ENCODE measurements at regions not wholly inside any gene's neighbourhood (a gene's known extent, or its start where the extent isn't known, plus 50 kb on each side); places are given as distances from the start of the nearest gene placed in this dataset.

DNA sequence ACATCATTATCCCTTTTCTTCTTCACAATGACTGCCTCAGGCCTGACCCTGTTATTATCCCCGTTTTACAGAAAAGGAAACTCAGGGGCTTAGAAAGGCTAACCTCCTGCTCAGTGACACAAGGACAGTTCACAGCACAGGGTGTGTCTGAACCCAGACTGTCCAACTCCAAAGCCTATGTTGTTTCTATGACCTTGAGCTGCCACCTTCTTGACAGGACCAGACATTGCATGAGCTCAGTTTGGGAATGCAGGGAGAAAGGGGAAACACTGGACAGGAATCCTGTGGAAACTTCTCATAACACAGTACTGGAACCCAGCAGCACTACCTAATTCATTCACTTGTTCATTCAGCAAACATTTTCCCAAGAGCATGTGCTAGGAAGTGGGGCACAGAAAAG, 472.8 kb downstream of the CDK5RAP2 start:
- no peaks in the 10 kb centered on the region for H3K27me3 ChIP-seq
- H3K27ac ChIP-seq, result no peak overlapping the region
- no peaks in the 10 kb centered on the region for H3K9me3 ChIP-seq
- no peaks in the 10 kb centered on the region for H3K36me3 ChIP-seq (replicated peaks in 1 of 2; ENCODE audit: insufficient read depth in 1 of 2, low read depth in 2 of 2)
- TF ChIP-seq, protein P1, sequence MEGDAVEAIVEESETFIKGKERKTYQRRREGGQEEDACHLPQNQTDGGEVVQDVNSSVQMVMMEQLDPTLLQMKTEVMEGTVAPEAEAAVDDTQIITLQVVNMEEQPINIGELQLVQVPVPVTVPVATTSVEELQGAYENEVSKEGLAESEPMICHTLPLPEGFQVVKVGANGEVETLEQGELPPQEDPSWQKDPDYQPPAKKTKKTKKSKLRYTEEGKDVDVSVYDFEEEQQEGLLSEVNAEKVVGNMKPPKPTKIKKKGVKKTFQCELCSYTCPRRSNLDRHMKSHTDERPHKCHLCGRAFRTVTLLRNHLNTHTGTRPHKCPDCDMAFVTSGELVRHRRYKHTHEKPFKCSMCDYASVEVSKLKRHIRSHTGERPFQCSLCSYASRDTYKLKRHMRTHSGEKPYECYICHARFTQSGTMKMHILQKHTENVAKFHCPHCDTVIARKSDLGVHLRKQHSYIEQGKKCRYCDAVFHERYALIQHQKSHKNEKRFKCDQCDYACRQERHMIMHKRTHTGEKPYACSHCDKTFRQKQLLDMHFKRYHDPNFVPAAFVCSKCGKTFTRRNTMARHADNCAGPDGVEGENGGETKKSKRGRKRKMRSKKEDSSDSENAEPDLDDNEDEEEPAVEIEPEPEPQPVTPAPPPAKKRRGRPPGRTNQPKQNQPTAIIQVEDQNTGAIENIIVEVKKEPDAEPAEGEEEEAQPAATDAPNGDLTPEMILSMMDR (IDR thresholded peaks at IDR 0.05), result no peak
- no peak for TF ChIP-seq POLR2A (IDR thresholded peaks at IDR 0.05)
- DNase-seq, result no peak
- H3K4me1 ChIP-seq, result no peaks in the 10 kb centered on the region
- intact Hi-C loops (cut with DNase I), result no loop called here
- ATAC-seq, result no peak
- H3K4me3 ChIP-seq, result no peak overlapping the region
- WGBS, 2 donors, result 77 to 80% methylated on average over 1 of the region's 1 CpG

DNA sequence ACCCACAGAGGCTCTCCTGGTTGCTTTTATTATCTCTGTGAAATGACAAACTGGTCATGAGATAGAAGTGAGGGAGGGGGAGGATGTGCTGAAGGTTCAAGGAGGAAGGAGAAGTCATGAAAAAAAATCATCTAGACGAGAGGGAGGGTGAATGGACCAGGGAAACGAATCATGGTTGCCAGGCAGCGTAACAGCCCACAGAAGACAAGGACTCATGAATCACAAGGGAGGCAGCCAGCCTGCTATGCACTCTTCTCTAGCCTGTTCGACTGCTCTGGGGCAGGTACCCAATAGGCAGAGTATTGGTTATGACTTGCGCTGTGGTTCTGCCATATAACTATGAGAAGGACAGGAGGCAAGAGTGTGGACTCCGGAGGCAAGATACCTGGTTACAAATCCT, 475.2 kb downstream of the CDK5RAP2 start:
- DNase-seq, result no peak
- Histone ChIP-seq H3K27me3 (no peaks in the 10 kb centered on the region), H3K36me3 (replicated peaks in 1 of 2; ENCODE audit: insufficient read depth in 1 of 2, low read depth in 2 of 2) (no peaks in the 10 kb centered on the region), H3K27ac (no peak overlapping the region), H3K9me3 (no peaks in the 10 kb centered on the region), H3K4me3 (no peak overlapping the region), H3K4me1 (no peaks in the 10 kb centered on the region)
- intact Hi-C loops (cut with DNase I), result no loop called here
- no peak for ATAC-seq
- TF ChIP-seq, protein P1 (IDR thresholded peaks at IDR 0.05), result no peak
- no peak for TF ChIP-seq POLR2A (IDR thresholded peaks at IDR 0.05)
- 43 to 61% methylated on average over 6 of the region's 6 CpGs for WGBS, 2 donors

DNA sequence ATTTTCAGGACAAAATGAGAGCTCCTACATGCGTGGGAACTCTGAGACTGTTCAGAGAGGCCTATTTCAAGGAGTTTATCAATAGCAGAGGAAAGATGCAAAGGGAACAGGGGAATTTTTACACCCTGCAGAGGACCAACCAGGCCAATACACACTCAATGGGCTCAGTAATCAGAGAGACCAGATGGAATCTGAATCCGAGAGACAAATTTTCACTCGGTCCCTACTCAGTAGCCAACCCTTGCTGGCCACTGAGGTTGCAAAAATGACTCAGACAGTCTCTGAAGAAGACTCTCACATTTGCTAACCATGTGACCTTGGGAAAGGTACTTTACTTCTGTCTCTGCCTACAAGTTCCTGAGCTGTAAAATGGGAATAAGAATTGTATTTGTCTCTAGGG, 479.4 kb downstream of the CDK5RAP2 start:
- ATAC-seq (no peak), DNase-seq (no peak)
- H3K36me3 ChIP-seq (replicated peaks in 1 of 2; ENCODE audit: insufficient read depth in 1 of 2, low read depth in 2 of 2), result no peaks in the 10 kb centered on the region
- intact Hi-C loops (cut with DNase I), result no loop called here
- TF ChIP-seq, protein P1 (IDR thresholded peaks at IDR 0.05), result no peak
- no peak for TF ChIP-seq POLR2A (IDR thresholded peaks at IDR 0.05)
- H3K4me1 ChIP-seq, result no peaks in the 10 kb centered on the region
- H3K9me3 ChIP-seq, result no peaks in the 10 kb centered on the region
- H3K27me3 ChIP-seq, result no peaks in the 10 kb centered on the region
- WGBS, 2 donors, result 40 to 47% methylated on average over 3 of the region's 3 CpGs
- H3K4me3 ChIP-seq, result no peak overlapping the region
- no peak overlapping the region for H3K27ac ChIP-seq

DNA sequence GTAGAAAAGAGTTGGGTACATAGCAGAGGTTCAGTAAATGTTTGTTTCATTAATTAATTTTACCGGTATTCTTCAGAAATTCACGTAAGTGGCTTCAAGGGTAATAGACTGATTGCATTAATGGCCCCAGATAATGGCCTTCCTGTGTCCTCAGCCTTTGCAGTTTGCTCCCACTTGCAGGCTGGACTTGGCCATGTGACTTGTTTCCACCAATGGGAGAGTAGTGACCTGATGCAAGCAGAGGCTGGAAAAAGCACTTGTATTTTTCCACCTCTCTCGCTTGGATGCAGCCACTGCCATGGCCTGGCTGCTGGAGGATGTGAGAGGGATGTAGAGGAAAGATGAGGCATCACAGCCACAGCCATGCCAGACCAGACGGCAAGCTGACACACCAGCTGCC, 480.9 kb downstream of the CDK5RAP2 start:
- H3K36me3 ChIP-seq (replicated peaks in 1 of 2; ENCODE audit: insufficient read depth in 1 of 2, low read depth in 2 of 2), result no peaks in the 10 kb centered on the region
- no peak overlapping the region for H3K27ac ChIP-seq
- no peaks in the 10 kb centered on the region for H3K4me1 ChIP-seq
- DNase-seq (no peak), ATAC-seq (no peak)
- intact Hi-C loops (cut with DNase I), result no loop called here
- WGBS, 2 donors, result 78 to 92% methylated on average over 4 of the region's 4 CpGs
- H3K27me3 ChIP-seq, result no peaks in the 10 kb centered on the region
- no peak overlapping the region for H3K4me3 ChIP-seq
- TF ChIP-seq, protein P1 (IDR thresholded peaks at IDR 0.05), result no peak
- no peak for TF ChIP-seq POLR2A (IDR thresholded peaks at IDR 0.05)
- no peaks in the 10 kb centered on the region for H3K9me3 ChIP-seq

DNA sequence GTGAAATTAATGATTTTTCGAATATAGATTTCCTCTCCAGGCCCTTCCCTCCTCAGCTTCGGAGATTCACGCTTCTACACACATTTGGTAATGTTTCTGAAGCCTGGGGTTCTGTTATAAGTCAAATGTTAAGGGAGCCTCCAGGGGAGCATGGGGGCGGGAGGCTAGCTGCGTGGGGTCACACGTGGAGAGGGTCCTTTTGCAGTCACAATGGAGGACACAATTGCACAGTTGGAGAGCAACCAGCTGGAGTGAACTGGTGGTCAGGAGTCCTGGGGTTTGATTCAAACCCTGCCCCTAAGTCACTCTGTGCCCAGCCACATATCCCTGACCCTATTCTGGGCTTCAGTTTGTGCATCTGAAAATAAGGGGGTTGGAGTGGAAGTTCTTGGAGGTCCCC, 481.4 kb downstream of the CDK5RAP2 start:
- intact Hi-C loops (cut with DNase I), result no loop called here
- no peaks in the 10 kb centered on the region for H3K4me1 ChIP-seq
- ATAC-seq (no peak), DNase-seq (no peak)
- WGBS, 2 donors, result 33 to 47% methylated on average over 6 of the region's 6 CpGs
- H3K27me3 ChIP-seq, result no peaks in the 10 kb centered on the region
- H3K4me3 ChIP-seq, result no peak overlapping the region
- TF ChIP-seq, protein P1 (IDR thresholded peaks at IDR 0.05), result no peak
- TF ChIP-seq POLR2A (IDR thresholded peaks at IDR 0.05), result no peak
- no peak overlapping the region for H3K27ac ChIP-seq
- no peaks in the 10 kb centered on the region for H3K9me3 ChIP-seq
- H3K36me3 ChIP-seq (replicated peaks in 1 of 2; ENCODE audit: insufficient read depth in 1 of 2, low read depth in 2 of 2), result no peaks in the 10 kb centered on the region
